Duodenal mucosa (tissue), 2 donors: ENCODE measurements at regions not wholly inside any gene's neighbourhood (a gene's known extent, or its start where the extent isn't known, plus 50 kb on each side); places are given as distances from the start of the nearest gene placed in this dataset.
"Not testable (repeated sequence)": the region's sequence is repeated elsewhere in the genome, so short reads cannot be mapped to it uniquely, and the experiment has no call there.

Source experiments
- H3K27ac ChIP-seq: one replicate; pipeline ENCODE4 v1.7.0; 2013; ENCODE audit warnings: low read depth, low read length
- H3K27me3 ChIP-seq, 2 donors: one replicate each; pipeline ENCODE4 v1.7.0; 2013; ENCODE audit warnings: low read length in 2 of 2, control low read depth in 1 of 2; ENCODE audit not compliant: insufficient read depth in 2 of 2, control insufficient read depth in 1 of 2
- H3K36me3 ChIP-seq, 2 donors: one replicate each; pipeline ENCODE4 v1.7.0; 2013; ENCODE audit warnings: low read length in 2 of 2, control low read depth in 1 of 2; ENCODE audit not compliant: insufficient read depth in 2 of 2, control insufficient read depth in 1 of 2
- H3K4me1 ChIP-seq, 2 donors: one replicate each; pipeline ENCODE4 v1.7.0; 2013; ENCODE audit warnings: low read length in 2 of 2, control low read depth in 1 of 2; ENCODE audit not compliant: insufficient read depth in 2 of 2, control insufficient read depth in 1 of 2
- H3K4me3 ChIP-seq, 2 donors: one replicate each; pipeline ENCODE4 v1.7.0; 2013; ENCODE audit warnings: low read length in 2 of 2, low read depth in 1 of 2
- H3K9ac ChIP-seq, 2 donors: one replicate each; pipeline ENCODE4 v1.7.0; 2013; ENCODE audit warnings: low read length in 2 of 2, low read depth in 1 of 2
- H3K9me3 ChIP-seq, 2 donors: one replicate each; pipeline ENCODE4 v1.7.0; 2013; ENCODE audit warnings: low read length in 2 of 2, control low read depth in 1 of 2; ENCODE audit not compliant: control insufficient read depth in 1 of 2

DNA sequence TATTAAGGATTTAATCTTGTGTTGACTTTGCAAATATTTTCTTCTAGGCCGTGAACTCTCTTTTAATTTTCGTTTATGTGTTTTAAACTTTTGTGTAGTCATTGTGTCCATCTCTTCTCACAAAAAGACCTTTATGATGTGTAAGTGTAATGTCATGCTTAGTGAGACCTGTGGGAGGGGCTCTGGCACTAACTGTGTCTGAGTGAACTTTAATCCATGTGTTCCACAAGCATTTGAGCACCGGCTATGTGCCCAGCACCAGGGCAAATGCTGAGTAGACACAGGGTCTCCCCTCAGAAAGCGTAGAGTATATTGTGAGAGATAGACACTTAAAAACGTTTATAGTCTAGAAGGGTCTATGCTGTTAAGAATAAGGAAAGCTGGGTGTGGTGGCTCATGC, 272.6 kb upstream of the TUT7 start:
- Histone ChIP-seq H3K9ac (no peak overlapping the region), H3K27ac (no peak overlapping the region), H3K4me3 (no peak overlapping the region), H3K4me1 (no peaks in the 10 kb centered on the region), H3K36me3 (no peaks in the 10 kb centered on the region), H3K9me3 (no peaks in the 10 kb centered on the region), H3K27me3 (no peaks in the 10 kb centered on the region)

- Histone ChIP-seq H3K9me3 (no peaks in the 10 kb centered on the region), H3K27me3 (no peaks in the 10 kb centered on the region), H3K36me3 (no peaks in the 10 kb centered on the region), H3K27ac (no peak overlapping the region), H3K4me1 (no peaks in the 10 kb centered on the region), H3K4me3 (no peak overlapping the region), H3K9ac (no peak overlapping the region)
Measured at GRCh38 chr9:86624630-86625029, 270.4 kb upstream of the TUT7 start.

GRCh38 chr9:86614871-86615849, 260.9 kb upstream of the TUT7 start:
- no peak overlapping the region for H3K9ac ChIP-seq
- H3K27me3 ChIP-seq, result no peaks in the 10 kb centered on the region
- no peaks in the 10 kb centered on the region for H3K9me3 ChIP-seq
- H3K4me3 ChIP-seq, result no peak overlapping the region
- H3K27ac ChIP-seq, result no peak overlapping the region
- no peaks in the 10 kb centered on the region for H3K36me3 ChIP-seq
- H3K4me1 ChIP-seq, result no peaks in the 10 kb centered on the region

GRCh38 chr9:86613943-86614342, 259.7 kb upstream of the TUT7 start:
- Histone ChIP-seq H3K9ac (no peak overlapping the region), H3K4me1 (no peaks in the 10 kb centered on the region), H3K9me3 (no peaks in the 10 kb centered on the region), H3K4me3 (no peak overlapping the region), H3K27ac (no peak overlapping the region), H3K27me3 (no peaks in the 10 kb centered on the region), H3K36me3 (no peaks in the 10 kb centered on the region)

DNA sequence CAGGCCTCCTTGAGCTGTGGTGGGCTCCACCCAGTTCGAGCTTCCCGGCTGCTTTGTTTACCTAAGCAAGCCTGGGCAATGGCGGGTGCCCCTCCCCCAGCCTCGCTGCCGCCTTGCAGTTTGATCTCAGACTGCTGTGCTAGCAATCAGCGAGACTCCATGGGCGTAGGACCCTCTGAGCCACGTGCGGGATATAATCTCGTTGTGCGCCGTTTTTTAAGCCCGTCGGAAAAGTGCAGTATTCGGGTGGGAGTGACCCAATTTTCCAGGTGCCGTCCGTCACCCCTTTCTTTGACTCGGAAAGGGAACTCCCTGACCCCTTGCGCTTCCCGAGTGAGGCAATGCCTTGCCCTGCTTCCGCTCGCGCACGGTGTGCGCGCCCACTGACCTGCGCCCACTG, 257.3 kb upstream of the TUT7 start:
- not testable (repeated sequence) for H3K9me3 ChIP-seq, H3K36me3 ChIP-seq, H3K9ac ChIP-seq, H3K4me3 ChIP-seq, H3K27ac ChIP-seq, H3K27me3 ChIP-seq, H3K4me1 ChIP-seq

DNA sequence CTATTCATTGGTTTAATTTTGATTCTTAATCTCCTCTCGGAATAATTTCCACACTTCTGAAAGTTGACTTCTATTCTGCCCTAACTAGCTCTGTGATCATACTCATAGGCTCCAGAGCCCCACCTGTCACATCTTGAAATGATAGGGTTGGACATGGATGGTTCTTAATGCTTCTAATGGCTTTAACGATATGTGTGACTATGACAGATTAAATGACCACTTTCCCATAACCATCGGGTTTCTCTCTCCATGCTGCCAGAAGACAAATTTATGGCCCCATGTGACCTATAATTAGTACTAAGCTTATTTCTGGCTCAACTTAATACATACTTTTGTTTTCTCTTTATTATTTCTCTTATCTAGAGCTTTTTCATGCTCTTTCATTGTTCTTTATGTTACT, 251.1 kb upstream of the TUT7 start:
- H3K9ac ChIP-seq, result no peak overlapping the region
- peaks cover 0 to 3% of the 10 kb centered on the region in 2 donors for H3K27me3 ChIP-seq
- no peaks in the 10 kb centered on the region for H3K9me3 ChIP-seq
- no peak overlapping the region for H3K27ac ChIP-seq
- H3K4me1 ChIP-seq, result no peaks in the 10 kb centered on the region
- no peak overlapping the region for H3K4me3 ChIP-seq
- no peaks in the 10 kb centered on the region for H3K36me3 ChIP-seq

DNA sequence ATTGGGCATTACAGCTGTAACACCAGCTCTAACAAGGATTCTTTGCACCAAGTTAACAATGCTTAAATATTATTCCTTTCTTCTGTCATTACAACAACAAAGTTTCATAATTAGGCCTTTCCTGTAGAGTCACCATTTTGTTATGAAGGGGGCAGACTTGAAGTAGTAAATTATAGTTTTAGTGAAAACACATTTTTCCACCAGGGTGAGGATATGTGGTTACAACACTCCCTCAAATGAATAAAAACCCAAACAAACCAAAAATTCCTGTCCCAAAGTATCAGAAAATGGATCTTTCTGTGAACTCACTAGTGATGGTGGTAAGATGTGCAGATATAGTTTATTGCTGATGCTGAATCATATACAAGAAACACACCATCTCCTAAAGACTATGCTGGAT, 250.5 kb upstream of the TUT7 start:
- Histone ChIP-seq H3K36me3 (no peaks in the 10 kb centered on the region), H3K9me3 (no peaks in the 10 kb centered on the region), H3K4me1 (no peaks in the 10 kb centered on the region), H3K27me3 (peaks cover 0 to 3% of the 10 kb centered on the region in 2 donors), H3K9ac (no peak overlapping the region), H3K27ac (no peak overlapping the region), H3K4me3 (no peak overlapping the region)

GRCh38 chr9:86602715-86603114, 248.5 kb upstream of the TUT7 start:
- H3K9ac ChIP-seq, result no peak overlapping the region
- no peaks in the 10 kb centered on the region for H3K9me3 ChIP-seq
- no peaks in the 10 kb centered on the region for H3K4me1 ChIP-seq
- H3K36me3 ChIP-seq, result no peaks in the 10 kb centered on the region
- no peak overlapping the region for H3K4me3 ChIP-seq
- H3K27ac ChIP-seq, result no peak overlapping the region
- H3K27me3 ChIP-seq, result peaks cover 0 to 3% of the 10 kb centered on the region in 2 donors

DNA sequence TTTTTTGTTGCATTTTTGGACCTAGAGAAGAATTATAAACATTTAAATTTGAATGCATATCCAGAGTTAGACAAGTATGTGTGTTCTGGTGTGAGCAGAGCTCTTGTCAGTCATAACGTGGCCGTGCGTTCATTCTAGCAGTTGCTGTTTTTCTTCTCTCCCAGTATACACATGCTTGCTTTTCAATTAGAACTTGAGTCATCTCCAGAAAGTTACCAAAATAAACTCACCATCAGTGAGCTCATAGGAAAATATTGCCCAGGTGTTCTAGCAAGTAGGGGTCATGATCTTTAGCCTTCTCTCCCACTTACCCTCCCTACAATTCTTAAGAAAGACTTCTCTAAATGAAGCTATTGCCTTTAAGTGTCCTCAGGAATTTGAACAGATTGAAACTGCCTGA, 247.5 kb upstream of the TUT7 start:
- H3K9me3 ChIP-seq, result no peaks in the 10 kb centered on the region
- peaks cover 0 to 3% of the 10 kb centered on the region in 2 donors for H3K27me3 ChIP-seq
- H3K27ac ChIP-seq, result no peak overlapping the region
- no peaks in the 10 kb centered on the region for H3K4me1 ChIP-seq
- H3K4me3 ChIP-seq, result no peak overlapping the region
- no peak overlapping the region for H3K9ac ChIP-seq
- no peaks in the 10 kb centered on the region for H3K36me3 ChIP-seq

GRCh38 chr9:86600977-86601376, 246.8 kb upstream of the TUT7 start:
- Histone ChIP-seq H3K27me3 (peaks cover 0 to 5% of the 10 kb centered on the region in 2 donors), H3K9ac (no peak overlapping the region), H3K36me3 (no peaks in the 10 kb centered on the region), H3K4me1 (no peaks in the 10 kb centered on the region), H3K27ac (no peak overlapping the region), H3K9me3 (no peaks in the 10 kb centered on the region), H3K4me3 (no peak overlapping the region)
